ENCODE measurements at regions not wholly inside any gene's neighbourhood (a gene's known extent, or its start where the extent isn't known, plus 50 kb on each side); places are given as distances from the start of the nearest gene placed in this dataset.

DNA sequence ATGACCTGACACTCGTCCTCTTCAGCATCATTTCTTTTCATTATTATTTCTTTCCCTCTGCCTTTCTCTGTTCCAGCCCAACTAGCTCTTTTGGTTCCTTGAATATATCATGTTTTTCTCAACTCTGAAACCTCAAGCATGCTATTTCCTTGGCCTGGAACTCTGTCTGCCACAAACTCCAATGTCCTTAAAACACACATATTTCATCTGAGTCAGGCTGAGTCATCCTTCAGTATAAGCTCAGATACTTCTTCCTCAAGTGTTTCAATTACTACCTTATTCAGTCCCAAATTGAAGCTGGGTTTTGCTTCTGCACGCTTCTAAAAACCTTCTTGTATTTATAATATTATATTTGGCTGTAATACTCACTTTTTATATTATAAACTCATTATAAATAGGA lies 424.2 kb downstream of the PDGFC start:
- H3K79me2 ChIP-seq (ENCODE audit: insufficient read depth, low read length) = no peaks in the 10 kb centered on the region
- TF ChIP-seq, protein P1, sequence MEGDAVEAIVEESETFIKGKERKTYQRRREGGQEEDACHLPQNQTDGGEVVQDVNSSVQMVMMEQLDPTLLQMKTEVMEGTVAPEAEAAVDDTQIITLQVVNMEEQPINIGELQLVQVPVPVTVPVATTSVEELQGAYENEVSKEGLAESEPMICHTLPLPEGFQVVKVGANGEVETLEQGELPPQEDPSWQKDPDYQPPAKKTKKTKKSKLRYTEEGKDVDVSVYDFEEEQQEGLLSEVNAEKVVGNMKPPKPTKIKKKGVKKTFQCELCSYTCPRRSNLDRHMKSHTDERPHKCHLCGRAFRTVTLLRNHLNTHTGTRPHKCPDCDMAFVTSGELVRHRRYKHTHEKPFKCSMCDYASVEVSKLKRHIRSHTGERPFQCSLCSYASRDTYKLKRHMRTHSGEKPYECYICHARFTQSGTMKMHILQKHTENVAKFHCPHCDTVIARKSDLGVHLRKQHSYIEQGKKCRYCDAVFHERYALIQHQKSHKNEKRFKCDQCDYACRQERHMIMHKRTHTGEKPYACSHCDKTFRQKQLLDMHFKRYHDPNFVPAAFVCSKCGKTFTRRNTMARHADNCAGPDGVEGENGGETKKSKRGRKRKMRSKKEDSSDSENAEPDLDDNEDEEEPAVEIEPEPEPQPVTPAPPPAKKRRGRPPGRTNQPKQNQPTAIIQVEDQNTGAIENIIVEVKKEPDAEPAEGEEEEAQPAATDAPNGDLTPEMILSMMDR (IDR thresholded peaks at IDR 0.05; ENCODE audit: borderline replicate concordance, extremely low read depth, low read length, poor library complexity, severe bottlenecking) = no peak
- no peak for TF ChIP-seq EZH2 (IDR thresholded peaks at IDR 0.05; ENCODE audit: borderline replicate concordance, low read depth, low read length, severe bottlenecking)
- no peaks in the 10 kb centered on the region for H3K4me1 ChIP-seq (ENCODE audit: insufficient read depth, low read length)
- H3K36me3 ChIP-seq (ENCODE audit: insufficient read depth, low read length) = no peaks in the 10 kb centered on the region
- no peak overlapping the region for H3K4me3 ChIP-seq (ENCODE audit: low read depth in 1 of 2, low read length in 2 of 2)
- DNase-seq (no peak), ATAC-seq (ENCODE audit: insufficient read depth, low read depth) (no peak)
- H2AFZ ChIP-seq (ENCODE audit: low read depth, low read length) = no peak overlapping the region
- no peaks in the 10 kb centered on the region for H3K9me3 ChIP-seq (ENCODE audit: insufficient read depth, low read length, severe bottlenecking)
- H3K27ac ChIP-seq (ENCODE audit: low read length) = no peak overlapping the region
- H3K9ac ChIP-seq (ENCODE audit: low read depth, low read length) = no peak overlapping the region
- H3K4me2 ChIP-seq (ENCODE audit: insufficient read depth, low read length) = no peak overlapping the region
- H4K20me1 ChIP-seq (ENCODE audit: insufficient read depth, low read length) = no peaks in the 10 kb centered on the region
- no peaks in the 10 kb centered on the region for H3K27me3 ChIP-seq (ENCODE audit: insufficient read depth, low read length, poor library complexity)

DNA sequence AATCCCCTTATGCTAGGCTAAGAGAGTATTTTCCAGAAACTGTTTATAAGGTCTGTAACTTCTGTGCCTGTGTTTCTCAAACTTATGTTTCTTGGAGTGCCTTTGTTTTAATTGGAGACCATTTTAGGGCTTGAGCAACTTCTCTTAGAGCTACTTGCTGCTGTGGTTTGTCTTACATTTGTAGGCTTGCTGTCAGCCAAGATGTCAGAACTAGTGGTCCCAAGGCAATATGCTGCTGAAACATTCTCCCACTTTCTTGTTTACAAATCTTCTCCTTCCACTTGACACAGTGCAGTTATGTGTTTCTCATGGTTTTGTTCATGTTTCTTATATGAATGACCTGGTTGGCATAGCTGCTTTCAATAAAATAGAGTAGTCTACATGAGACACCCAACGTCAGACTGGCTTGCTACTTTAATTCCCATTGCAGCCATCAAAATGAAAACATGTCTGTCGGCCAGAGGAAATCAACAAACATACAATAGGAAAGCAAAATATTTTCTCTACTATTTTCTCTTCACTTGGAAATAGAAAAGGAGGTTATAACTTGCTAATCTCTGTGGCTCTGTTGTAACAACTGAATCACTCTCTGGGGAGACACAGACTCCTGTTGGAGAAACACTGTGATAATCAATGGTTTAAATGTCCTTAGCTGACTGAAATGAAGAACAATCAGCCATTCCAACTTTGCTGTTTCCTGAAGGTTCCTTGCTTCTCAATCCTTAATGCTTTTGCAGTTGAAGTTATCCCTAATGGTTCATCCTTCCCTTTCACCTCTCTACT lies 426.4 kb downstream of the PDGFC start:
- no peak overlapping the region for H3K4me3 ChIP-seq (ENCODE audit: low read depth in 1 of 2, low read length in 2 of 2)
- no peak overlapping the region for H3K27ac ChIP-seq (ENCODE audit: low read length)
- H3K4me2 ChIP-seq (ENCODE audit: insufficient read depth, low read length) = no peak overlapping the region
- ATAC-seq (ENCODE audit: insufficient read depth, low read depth) = no peak
- TF ChIP-seq, protein P1 (IDR thresholded peaks at IDR 0.05; ENCODE audit: borderline replicate concordance, extremely low read depth, low read length, poor library complexity, severe bottlenecking) = no peak
- TF ChIP-seq EZH2 (IDR thresholded peaks at IDR 0.05; ENCODE audit: borderline replicate concordance, low read depth, low read length, severe bottlenecking) = no peak
- H3K9ac ChIP-seq (ENCODE audit: low read depth, low read length) = no peak overlapping the region
- no peaks in the 10 kb centered on the region for H4K20me1 ChIP-seq (ENCODE audit: insufficient read depth, low read length)
- H3K4me1 ChIP-seq (ENCODE audit: insufficient read depth, low read length) = no peaks in the 10 kb centered on the region
- DNase-seq = no peak
- no peaks in the 10 kb centered on the region for H3K27me3 ChIP-seq (ENCODE audit: insufficient read depth, low read length, poor library complexity)
- H3K9me3 ChIP-seq (ENCODE audit: insufficient read depth, low read length, severe bottlenecking) = no peaks in the 10 kb centered on the region
- no peaks in the 10 kb centered on the region for H3K36me3 ChIP-seq (ENCODE audit: insufficient read depth, low read length)
- H2AFZ ChIP-seq (ENCODE audit: low read depth, low read length) = no peak overlapping the region
- H3K79me2 ChIP-seq (ENCODE audit: insufficient read depth, low read length) = no peaks in the 10 kb centered on the region

DNA sequence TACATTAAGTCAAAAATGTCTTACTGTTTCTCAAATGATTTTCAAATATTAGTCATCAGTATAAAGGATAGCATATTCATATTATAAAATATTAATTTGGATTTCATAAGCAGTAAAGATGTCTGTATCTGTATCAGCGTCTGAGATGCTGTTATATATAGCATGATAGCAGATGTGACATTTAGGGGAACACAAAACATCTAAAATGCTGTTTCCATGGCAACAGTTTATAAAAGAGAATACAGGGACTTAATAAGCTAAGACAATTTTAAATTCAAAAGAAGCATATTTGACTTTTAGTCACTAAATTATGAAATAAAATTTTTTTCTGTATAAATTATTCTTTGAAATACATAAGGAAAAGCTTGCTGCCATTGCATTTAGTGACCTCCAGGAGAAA lies 432.2 kb downstream of the PDGFC start:
- Histone ChIP-seq H3K9me3 (ENCODE audit: insufficient read depth, low read length, severe bottlenecking) (no peaks in the 10 kb centered on the region), H3K36me3 (ENCODE audit: insufficient read depth, low read length) (no peaks in the 10 kb centered on the region), H3K4me2 (ENCODE audit: insufficient read depth, low read length) (no peak overlapping the region), H3K79me2 (ENCODE audit: insufficient read depth, low read length) (no peaks in the 10 kb centered on the region), H3K27me3 (ENCODE audit: insufficient read depth, low read length, poor library complexity) (no peaks in the 10 kb centered on the region), H3K27ac (ENCODE audit: low read length) (no peak overlapping the region), H3K9ac (ENCODE audit: low read depth, low read length) (no peak overlapping the region), H2AFZ (ENCODE audit: low read depth, low read length) (no peak overlapping the region), H3K4me1 (ENCODE audit: insufficient read depth, low read length) (no peaks in the 10 kb centered on the region), H3K4me3 (ENCODE audit: low read depth in 1 of 2, low read length in 2 of 2) (no peak overlapping the region), H4K20me1 (ENCODE audit: insufficient read depth, low read length) (no peaks in the 10 kb centered on the region)
- TF ChIP-seq, protein P1 (IDR thresholded peaks at IDR 0.05; ENCODE audit: borderline replicate concordance, extremely low read depth, low read length, poor library complexity, severe bottlenecking) = no peak
- TF ChIP-seq EZH2 (IDR thresholded peaks at IDR 0.05; ENCODE audit: borderline replicate concordance, low read depth, low read length, severe bottlenecking) = no peak
- ATAC-seq (ENCODE audit: insufficient read depth, low read depth) = no peak
- no peak for DNase-seq
